ENCODE measurements at regions not wholly inside any gene's neighbourhood (a gene's known extent, or its start where the extent isn't known, plus 50 kb on each side); places are given as distances from the start of the nearest gene placed in this dataset.

DNA sequence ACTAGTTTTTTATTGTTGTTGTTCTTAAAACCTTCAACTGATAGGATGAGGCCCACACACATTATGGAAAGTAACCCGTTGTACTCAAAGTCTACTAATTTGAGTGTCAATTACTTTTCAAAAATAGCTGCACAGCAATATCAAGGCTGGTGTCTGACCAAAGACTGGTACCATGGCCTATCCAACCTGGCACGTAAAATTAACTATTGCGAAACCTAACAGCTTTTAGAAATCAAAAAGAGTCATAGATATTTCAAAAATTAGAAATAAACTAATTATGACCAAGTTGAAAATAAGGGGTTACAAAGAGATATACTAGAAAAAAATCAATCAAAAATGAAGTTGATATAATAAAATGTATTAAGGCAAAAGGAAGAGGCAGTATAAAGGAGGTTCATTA is 501.5 kb upstream of the SLC8A1 start:
- TF ChIP-seq, protein P1, sequence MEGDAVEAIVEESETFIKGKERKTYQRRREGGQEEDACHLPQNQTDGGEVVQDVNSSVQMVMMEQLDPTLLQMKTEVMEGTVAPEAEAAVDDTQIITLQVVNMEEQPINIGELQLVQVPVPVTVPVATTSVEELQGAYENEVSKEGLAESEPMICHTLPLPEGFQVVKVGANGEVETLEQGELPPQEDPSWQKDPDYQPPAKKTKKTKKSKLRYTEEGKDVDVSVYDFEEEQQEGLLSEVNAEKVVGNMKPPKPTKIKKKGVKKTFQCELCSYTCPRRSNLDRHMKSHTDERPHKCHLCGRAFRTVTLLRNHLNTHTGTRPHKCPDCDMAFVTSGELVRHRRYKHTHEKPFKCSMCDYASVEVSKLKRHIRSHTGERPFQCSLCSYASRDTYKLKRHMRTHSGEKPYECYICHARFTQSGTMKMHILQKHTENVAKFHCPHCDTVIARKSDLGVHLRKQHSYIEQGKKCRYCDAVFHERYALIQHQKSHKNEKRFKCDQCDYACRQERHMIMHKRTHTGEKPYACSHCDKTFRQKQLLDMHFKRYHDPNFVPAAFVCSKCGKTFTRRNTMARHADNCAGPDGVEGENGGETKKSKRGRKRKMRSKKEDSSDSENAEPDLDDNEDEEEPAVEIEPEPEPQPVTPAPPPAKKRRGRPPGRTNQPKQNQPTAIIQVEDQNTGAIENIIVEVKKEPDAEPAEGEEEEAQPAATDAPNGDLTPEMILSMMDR (conservative IDR thresholded peaks at IDR 0.05; ENCODE audit: control insufficient read depth, insufficient read depth, low read depth, low read length): no peak
- no peak overlapping the region for H3K4me3 ChIP-seq (ENCODE audit: control insufficient read depth, low read depth, low read length)
- no peak for DNase-seq (ENCODE audit: low read depth)

DNA sequence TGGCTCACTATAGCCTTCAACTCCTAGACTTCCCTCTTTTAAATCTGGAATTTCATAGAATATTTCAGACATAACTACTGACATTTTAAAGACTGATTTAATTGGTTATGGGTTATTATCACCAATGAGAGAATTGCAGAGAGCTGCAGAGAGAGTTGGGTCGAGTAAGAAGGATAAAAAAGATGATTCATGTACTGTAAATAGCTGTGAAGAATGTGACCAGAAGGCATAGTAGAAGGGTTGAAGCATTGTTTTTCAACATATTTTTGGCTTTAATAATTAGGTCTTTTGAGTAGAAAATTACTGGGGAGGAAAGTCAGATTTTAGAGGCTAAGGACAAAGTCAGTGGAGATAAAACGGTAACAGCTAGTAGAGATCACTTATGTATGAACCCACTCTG is 503.2 kb upstream of the SLC8A1 start:
- H3K4me3 ChIP-seq (ENCODE audit: control insufficient read depth, low read depth, low read length): no peak overlapping the region
- TF ChIP-seq, protein P1 (conservative IDR thresholded peaks at IDR 0.05; ENCODE audit: control insufficient read depth, insufficient read depth, low read depth, low read length): no peak
- no peak for DNase-seq (ENCODE audit: low read depth)

DNA sequence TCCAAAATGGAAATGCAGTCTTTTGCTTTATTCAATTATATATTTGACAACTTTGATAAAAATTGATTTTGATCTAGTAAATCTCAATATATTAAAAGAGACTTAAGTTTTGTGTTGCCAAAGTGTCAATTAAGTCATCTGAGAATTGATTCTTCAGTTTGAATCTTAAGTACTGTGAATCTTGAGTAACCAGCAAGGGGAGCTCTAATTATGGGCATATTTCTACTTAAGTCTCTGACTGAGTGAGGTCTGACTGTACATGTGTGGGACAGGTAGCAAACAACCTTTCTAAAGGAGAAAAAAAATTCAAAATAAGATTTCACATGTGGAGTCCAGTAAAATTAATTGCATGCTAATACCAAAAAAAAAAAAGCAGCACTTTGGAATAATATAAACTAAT is 503.7 kb upstream of the SLC8A1 start:
- H3K4me3 ChIP-seq (ENCODE audit: control insufficient read depth, low read depth, low read length): no peak overlapping the region
- DNase-seq (ENCODE audit: low read depth): no peak
- TF ChIP-seq, protein P1 (conservative IDR thresholded peaks at IDR 0.05; ENCODE audit: control insufficient read depth, insufficient read depth, low read depth, low read length): no peak

DNA sequence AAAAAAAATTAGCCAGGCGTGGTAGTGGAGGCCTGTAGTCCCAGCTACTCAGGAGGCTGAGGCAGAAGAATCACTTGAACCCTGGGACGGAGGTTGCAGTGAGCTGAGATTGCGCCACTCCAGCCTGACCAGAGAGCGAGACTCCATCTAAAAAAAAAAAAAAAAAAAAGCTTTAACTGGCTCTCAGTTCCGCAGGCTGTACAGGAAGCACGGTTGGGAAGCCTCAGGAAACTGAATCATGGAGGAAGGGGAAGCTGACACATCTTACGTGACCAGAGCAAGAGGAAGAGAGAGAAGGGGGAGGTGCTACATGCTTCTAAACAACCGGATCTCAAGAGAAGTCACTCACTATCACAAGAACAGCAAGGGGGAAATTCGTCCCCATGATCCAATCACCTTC is 505.6 kb upstream of the SLC8A1 start:
- H3K4me3 ChIP-seq (ENCODE audit: control insufficient read depth, low read depth, low read length): no peak overlapping the region
- TF ChIP-seq, protein P1 (conservative IDR thresholded peaks at IDR 0.05; ENCODE audit: control insufficient read depth, insufficient read depth, low read depth, low read length): no peak
- no peak for DNase-seq (ENCODE audit: low read depth)

DNA sequence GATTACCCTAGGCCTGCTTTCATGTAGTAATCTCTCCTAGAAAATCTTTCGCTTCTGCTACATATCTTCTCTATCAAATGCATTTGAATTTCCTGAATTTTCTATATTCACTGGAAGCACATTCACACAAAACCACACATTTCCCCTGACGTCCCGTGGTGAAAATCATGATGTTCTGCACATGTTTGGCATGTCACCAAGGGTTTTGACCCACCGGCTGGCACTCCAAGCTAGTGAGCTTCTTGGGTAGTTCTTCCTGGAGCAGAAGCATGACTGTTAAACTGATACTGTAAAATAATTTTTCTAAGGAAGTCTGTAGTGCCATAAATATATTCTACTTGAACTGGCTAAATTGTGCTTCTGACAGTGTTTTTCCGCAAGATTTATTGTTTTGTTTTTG is 510.1 kb upstream of the SLC8A1 start:
- no peak for DNase-seq (ENCODE audit: low read depth)
- TF ChIP-seq, protein P1 (conservative IDR thresholded peaks at IDR 0.05; ENCODE audit: control insufficient read depth, insufficient read depth, low read depth, low read length): no peak

DNA sequence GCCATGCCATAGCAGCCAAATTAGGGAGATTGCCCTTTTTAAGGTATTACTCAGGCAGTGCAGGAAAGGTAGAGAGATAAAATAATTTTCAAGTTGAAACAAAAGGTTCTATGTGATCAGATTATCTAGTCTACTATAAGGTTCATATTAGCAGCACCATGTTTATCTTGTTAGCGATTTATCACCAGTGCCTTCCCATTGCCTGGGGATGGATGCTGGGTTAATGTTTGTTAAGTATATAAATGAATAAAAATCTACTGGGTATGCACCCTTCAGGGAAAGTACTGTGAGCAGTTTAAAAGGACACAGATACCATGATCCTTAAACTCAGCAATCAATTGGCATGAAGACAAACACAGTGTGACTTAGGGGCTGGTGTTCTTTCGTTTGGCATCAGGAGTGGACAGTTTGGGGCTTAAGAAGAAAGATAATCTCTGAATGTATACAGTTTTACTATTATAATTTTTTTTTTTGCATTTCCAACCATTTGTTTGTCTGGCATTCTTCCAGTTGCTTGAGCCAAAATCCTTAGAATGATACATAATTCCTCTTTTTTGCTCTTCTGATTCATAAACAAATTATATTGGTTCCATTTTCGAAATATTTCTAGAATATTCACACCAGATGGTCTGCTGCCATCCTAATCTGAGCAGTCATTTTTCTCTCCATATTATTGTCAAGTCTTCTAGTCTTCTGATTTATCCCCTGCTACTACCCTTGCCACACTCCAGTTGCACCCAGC is 512.8 kb upstream of the SLC8A1 start:
- DNase-seq (ENCODE audit: low read depth): no peak
- no peak overlapping the region for H3K4me3 ChIP-seq (ENCODE audit: control insufficient read depth, low read depth, low read length)
- TF ChIP-seq, protein P1 (conservative IDR thresholded peaks at IDR 0.05; ENCODE audit: control insufficient read depth, insufficient read depth, low read depth, low read length): no peak

More for the DNA sequence above, 510.1 kb upstream of the SLC8A1 start:
- no peak overlapping the region for H3K4me3 ChIP-seq (ENCODE audit: control insufficient read depth, low read depth, low read length)

All from fibroblast of mammary gland (primary cell).